NCI-H1105 (cell line): ENCODE measurements at regions not wholly inside any gene's neighbourhood (a gene's known extent, or its start where the extent isn't known, plus 50 kb on each side); places are given as distances from the start of the nearest gene placed in this dataset.

Experiments
- DNase-seq: peaks from one replicate; lab custom pipeline; 2025; lab: John Stamatoyannopoulos, UW

- DNase-seq = no peak
These were observed 64.5 kb upstream of the SMAD3 start for GRCh38 chr15:67000896-67001295.

GRCh38 chr15:67002368-67002767 lies 63.0 kb upstream of the SMAD3 start:
- DNase-seq = no peak

- no peak for DNase-seq
These were observed 61.8 kb upstream of the SMAD3 start for GRCh38 chr15:67003586-67003985.

- DNase-seq = no peak
These were observed 61.3 kb upstream of the SMAD3 start for GRCh38 chr15:67004142-67004541.

GRCh38 chr15:67005294-67005996 lies 60.0 kb upstream of the SMAD3 start:
- DNase-seq = no peak

- no peak for DNase-seq
These were observed 59.0 kb upstream of the SMAD3 start for GRCh38 chr15:67006083-67007065.

- no peak for DNase-seq
These were observed 55.5 kb upstream of the SMAD3 start for GRCh38 chr15:67009576-67010569.

GRCh38 chr15:67010898-67011616 lies 54.3 kb upstream of the SMAD3 start:
- no peak for DNase-seq

GRCh38 chr15:67011617-67012005 lies 53.8 kb upstream of the SMAD3 start:
- no peak for DNase-seq

GRCh38 chr15:67013696-67014095 lies 51.7 kb upstream of the SMAD3 start:
- DNase-seq = no peak
